ENCODE measurements at regions not wholly inside any gene's neighbourhood (a gene's known extent, or its start where the extent isn't known, plus 50 kb on each side); places are given as distances from the start of the nearest gene placed in this dataset.

GRCh38 chr14:38789805-38790204 is 313.2 kb downstream of the SEC23A start:
- TF ChIP-seq CTCF (IDR thresholded peaks at IDR 0.05) (no peak), REST (IDR thresholded peaks at IDR 0.05; ENCODE audit: insufficient read depth in 1 of 2, low read depth in 2 of 2, low read length in 1 of 2) (no peak), TCF7L2 (IDR thresholded peaks at IDR 0.05; ENCODE audit: low read depth, low read length) (no peak), POLR2AphosphoS5 (IDR thresholded peaks at IDR 0.05; ENCODE audit: low read depth, low read length) (no peak), SIN3A (IDR thresholded peaks at IDR 0.05; ENCODE audit: borderline replicate concordance, insufficient read depth, low read depth, low read length) (no peak)
- in situ Hi-C loops (cut with HindIII; ENCODE audit: low pct_unique_long_range_greater_than_20kb, low sequenced_read_pairs): no loop called here
- Histone ChIP-seq H3K4me3 (ENCODE audit: low read depth in 2 of 2, low read length in 2 of 2) (no peak overlapping the region), H3K27me3 (ENCODE audit: control insufficient read depth, insufficient read depth, low read length) (no peaks in the 10 kb centered on the region), H3K4me1 (ENCODE audit: control insufficient read depth, insufficient read depth, low read length) (no peaks in the 10 kb centered on the region), H3K27ac (ENCODE audit: low read length) (no peak overlapping the region), H3K9me3 (ENCODE audit: control insufficient read depth, insufficient read depth, low read depth, low read length) (no peaks in the 10 kb centered on the region), H3K36me3 (ENCODE audit: control insufficient read depth, insufficient read depth, low read length) (no peaks in the 10 kb centered on the region)
- no TSS peak for BruUV-seq (replicated peaks)
- no peak for ATAC-seq
- CTCF ChIA-PET: no interaction called here
- DNase-seq (ENCODE audit: low read depth, low spot score): no peak
- POLR2A ChIA-PET: no interaction called here
- intact Hi-C loops (cut with micrococcal nuclease; ENCODE audit: unreplicated experiment): no loop called here

- BruUV-seq (replicated peaks): no TSS peak
- ATAC-seq (no peak), DNase-seq (ENCODE audit: low read depth, low spot score) (no peak)
- Histone ChIP-seq H3K27ac (ENCODE audit: low read length) (no peak overlapping the region), H3K4me3 (ENCODE audit: low read depth in 2 of 2, low read length in 2 of 2) (no peak overlapping the region), H3K9me3 (ENCODE audit: control insufficient read depth, insufficient read depth, low read depth, low read length) (no peaks in the 10 kb centered on the region), H3K36me3 (ENCODE audit: control insufficient read depth, insufficient read depth, low read length) (no peaks in the 10 kb centered on the region), H3K4me1 (ENCODE audit: control insufficient read depth, insufficient read depth, low read length) (no peaks in the 10 kb centered on the region), H3K27me3 (ENCODE audit: control insufficient read depth, insufficient read depth, low read length) (no peaks in the 10 kb centered on the region)
- ChIA-PET CTCF (no interaction called here), POLR2A (no interaction called here)
- in situ Hi-C loops (cut with HindIII; ENCODE audit: low pct_unique_long_range_greater_than_20kb, low sequenced_read_pairs) (no loop called here), intact Hi-C loops (cut with micrococcal nuclease; ENCODE audit: unreplicated experiment) (no loop called here)
- TF ChIP-seq CTCF (IDR thresholded peaks at IDR 0.05): no peak
These were observed 315.0 kb downstream of the SEC23A start for GRCh38 chr14:38788060-38788459.

GRCh38 chr14:38786921-38787320 is 316.1 kb downstream of the SEC23A start:
- no peaks in the 10 kb centered on the region for H3K4me1 ChIP-seq (ENCODE audit: control insufficient read depth, insufficient read depth, low read length)
- CTCF ChIA-PET: no interaction called here
- H3K9me3 ChIP-seq (ENCODE audit: control insufficient read depth, insufficient read depth, low read depth, low read length): no peaks in the 10 kb centered on the region
- H3K27me3 ChIP-seq (ENCODE audit: control insufficient read depth, insufficient read depth, low read length): no peaks in the 10 kb centered on the region
- DNase-seq (ENCODE audit: low read depth, low spot score) (no peak), ATAC-seq (no peak)
- in situ Hi-C loops (cut with HindIII; ENCODE audit: low pct_unique_long_range_greater_than_20kb, low sequenced_read_pairs): no loop called here
- POLR2A ChIA-PET: no interaction called here
- intact Hi-C loops (cut with micrococcal nuclease; ENCODE audit: unreplicated experiment): no loop called here
- TF ChIP-seq TCF7L2 (IDR thresholded peaks at IDR 0.05; ENCODE audit: low read depth, low read length) (no peak), CTCF (IDR thresholded peaks at IDR 0.05) (no peak), SIN3A (IDR thresholded peaks at IDR 0.05; ENCODE audit: borderline replicate concordance, insufficient read depth, low read depth, low read length) (no peak), REST (IDR thresholded peaks at IDR 0.05; ENCODE audit: insufficient read depth in 1 of 2, low read depth in 2 of 2, low read length in 1 of 2) (no peak), POLR2AphosphoS5 (IDR thresholded peaks at IDR 0.05; ENCODE audit: low read depth, low read length) (no peak)
- BruUV-seq (replicated peaks): no TSS peak
- H3K36me3 ChIP-seq (ENCODE audit: control insufficient read depth, insufficient read depth, low read length): no peaks in the 10 kb centered on the region
- H3K4me3 ChIP-seq (ENCODE audit: low read depth in 2 of 2, low read length in 2 of 2): no peak overlapping the region
- no peak overlapping the region for H3K27ac ChIP-seq (ENCODE audit: low read length)

All from Panc1 (cell line).